ENCODE measurements at regions not wholly inside any gene's neighbourhood (a gene's known extent, or its start where the extent isn't known, plus 50 kb on each side); places are given as distances from the start of the nearest gene placed in this dataset.
"Not testable (repeated sequence)": the region's sequence is repeated elsewhere in the genome, so short reads cannot be mapped to it uniquely, and the experiment has no call there.

GRCh38 chr1:14137411-14138134 is 437.6 kb downstream of the PRDM2 start:
- DNase-seq: no peak

GRCh38 chr1:14138135-14138506 is 438.1 kb downstream of the PRDM2 start:
- DNase-seq: no peak

GRCh38 chr1:14138687-14139086 is 438.7 kb downstream of the PRDM2 start:
- no peak for DNase-seq

DNA sequence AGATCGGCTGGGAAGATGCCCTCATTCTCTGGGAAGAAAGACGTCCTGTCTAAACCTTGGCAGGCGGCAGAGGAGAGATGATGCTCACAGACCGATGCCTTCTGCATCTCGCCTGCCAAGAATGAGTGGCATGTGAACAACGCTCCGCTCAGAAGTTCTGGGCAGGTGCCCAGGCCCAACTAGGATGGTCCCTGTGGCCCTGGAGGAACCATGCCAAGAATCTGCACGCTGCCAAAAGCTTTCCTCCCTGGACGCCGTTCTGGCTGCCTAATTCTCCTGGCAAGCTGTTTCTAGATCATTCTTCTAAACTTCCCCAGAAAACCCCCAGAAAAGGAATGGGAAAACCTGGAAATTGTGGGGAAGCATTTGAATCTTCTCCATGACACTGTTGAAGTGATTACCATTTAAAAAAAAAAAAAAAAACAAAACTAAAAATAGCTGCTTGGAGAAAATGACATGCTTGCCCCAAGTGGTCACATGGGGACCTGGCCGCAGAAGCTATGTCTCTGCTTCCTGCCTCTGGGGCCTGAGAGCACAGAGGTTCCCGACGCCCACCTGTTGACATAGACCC is 440.9 kb downstream of the PRDM2 start:
- no peak for DNase-seq

DNA sequence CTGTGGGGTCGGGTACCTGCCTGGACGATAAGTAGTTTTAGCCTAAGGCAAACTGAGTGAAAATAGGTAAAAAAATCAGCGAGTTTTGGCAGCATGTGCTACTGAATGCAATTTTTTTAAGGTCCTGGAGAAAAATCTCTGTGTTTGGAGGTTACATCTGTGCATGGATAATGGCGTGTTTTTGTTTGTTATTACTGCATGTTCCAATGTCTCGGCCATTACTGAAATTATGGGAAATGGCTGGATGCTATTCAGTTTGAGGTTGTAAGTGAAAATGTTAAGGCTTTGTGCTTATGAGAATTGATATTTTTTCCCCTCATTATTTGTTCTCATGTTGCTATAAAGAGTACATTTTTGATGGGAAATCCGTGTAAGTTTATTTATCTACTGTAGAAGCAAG is 441.7 kb downstream of the PRDM2 start:
- DNase-seq: no peak

GRCh38 chr1:14142397-14143100 is 442.6 kb downstream of the PRDM2 start:
- DNase-seq: no peak

DNA sequence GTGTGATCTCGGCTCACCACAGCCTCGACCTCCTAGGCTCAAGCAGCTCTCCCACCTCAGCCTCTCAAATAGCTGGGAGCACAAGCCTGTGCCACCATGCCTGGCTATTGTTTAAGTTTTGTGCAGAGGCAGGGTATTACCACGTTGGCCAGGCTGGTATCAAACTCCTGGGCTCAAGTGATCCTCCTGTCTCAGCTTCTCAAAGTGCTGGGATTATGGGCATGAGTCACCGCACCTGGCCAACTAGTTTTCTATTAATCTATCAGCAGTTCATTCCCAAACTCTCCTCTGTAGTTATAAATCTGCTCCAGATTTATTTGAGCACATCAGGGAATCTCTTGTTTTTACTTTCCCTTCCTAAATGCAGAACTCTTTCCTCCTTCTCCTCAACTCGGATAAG is 443.8 kb downstream of the PRDM2 start:
- no peak for DNase-seq

- DNase-seq: no peak
These were observed 448.5 kb downstream of the PRDM2 start for GRCh38 chr1:14148526-14148925.

GRCh38 chr1:14149431-14149830 is 449.1 kb upstream of the KAZN start:
- no peak for DNase-seq

DNA sequence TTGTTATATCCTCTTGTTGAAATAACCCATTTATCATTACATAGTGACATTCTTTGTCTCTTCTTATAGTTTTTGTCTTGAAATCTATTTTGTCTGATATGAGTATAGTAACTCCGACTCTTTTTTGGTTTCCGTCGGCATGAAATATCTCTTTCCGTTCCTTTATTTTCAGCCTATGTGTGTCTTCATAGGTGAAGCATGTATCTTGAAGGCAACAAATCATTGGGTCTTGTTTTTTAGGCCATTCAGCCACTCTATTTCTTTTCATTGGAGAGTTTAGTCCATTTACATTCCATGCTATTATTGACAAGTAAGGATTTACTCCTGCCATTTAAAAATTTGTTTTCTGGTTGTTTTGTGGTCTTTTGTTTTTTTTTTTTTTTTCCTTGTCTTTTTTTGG is 441.9 kb upstream of the KAZN start:
- DNase-seq: no peak

DNA sequence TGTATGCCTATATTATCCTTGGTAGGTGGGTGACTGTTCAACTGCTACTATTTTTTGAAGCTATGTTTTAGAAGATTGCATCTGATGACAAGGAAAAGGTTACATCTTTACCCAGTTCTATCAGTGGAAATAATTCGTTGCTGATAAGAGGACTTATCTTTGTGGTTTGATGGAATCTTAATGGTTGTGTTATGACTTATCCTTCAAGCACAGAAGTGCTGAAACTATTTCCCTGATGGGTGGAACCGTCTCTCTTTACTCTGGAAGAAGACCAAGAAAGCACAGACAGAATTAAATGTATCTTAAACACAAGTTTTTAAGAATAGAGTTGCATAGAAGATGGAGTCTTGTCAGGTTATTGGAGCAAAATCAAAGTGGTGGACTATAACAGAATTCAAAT is 437.7 kb upstream of the KAZN start:
- no peak for DNase-seq

GRCh38 chr1:14163246-14163645 is 435.2 kb upstream of the KAZN start:
- no peak for DNase-seq

- DNase-seq: no peak
These were observed 433.1 kb upstream of the KAZN start for GRCh38 chr1:14165371-14165801.

DNA sequence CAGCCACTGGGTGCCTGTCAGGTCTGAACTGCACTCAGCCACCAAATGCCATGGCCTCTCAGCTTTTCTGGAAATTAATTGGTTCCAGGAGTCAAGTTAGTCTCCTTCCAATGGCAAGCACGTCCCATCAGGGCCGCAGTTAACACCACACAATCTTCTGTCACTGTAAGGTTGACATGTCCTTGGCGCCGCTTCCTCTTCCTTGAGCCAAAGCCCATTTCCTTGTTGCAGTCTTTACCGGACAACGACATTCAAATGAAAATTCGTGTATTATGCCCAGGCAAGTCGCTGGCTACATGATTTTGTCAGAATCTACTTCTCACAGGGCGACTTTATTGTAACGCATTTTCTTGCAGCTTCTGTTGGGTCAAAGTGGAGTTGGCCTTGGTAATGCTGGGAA is 430.6 kb upstream of the KAZN start:
- no peak for DNase-seq

DNA sequence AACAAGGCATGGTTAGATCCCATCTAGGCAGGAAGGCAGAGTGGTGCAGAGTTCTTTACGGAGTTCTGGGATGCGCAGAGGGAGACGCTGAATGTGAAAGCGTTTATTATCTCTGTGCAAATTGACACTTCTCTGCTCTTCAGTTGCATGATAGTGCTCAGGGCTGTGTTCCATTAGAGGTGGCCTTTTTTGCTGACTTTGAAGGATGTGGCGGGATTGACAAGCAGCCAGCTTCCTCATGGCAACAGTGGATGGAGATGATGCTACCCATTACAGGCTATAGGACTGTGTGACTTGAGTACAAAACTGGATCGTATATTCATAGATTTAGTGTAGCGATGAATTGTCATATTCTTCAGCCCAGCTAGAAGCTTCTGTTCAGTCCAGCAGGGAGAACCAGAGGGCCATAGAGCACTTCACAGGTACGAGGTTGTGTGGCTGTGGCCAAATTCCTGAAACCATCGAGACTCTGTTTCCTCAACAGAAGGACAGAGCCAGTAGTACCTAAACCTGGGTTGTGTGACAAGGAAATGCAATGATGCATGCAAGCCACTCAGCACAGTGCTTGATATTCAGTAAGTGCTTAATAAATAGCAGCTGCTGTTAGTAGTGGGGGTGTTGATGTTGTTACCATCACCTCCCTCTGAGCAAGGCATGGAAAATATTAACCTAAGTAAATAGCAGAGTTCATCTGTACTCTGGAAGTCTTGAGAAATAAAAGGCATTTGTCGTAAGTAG is 430.0 kb upstream of the KAZN start:
- no peak for DNase-seq

DNA sequence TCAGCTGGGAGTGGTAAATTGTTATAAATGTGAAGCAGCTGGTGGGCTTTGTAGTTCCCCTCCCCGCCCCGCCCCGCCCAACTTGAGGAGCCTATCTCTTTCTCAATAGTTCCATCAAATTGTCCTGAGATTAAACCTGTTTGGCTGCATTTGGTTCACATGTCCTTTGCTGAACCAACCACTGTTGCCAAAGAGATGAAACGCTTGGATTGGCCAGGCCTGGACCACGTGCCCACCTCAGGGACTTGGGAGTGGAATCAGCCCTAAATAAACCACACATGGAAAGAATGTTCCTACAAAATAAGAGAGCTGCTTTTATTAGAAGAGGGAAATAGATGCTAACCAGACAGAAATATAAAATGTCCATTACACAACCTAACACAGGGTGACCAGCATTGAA is 424.9 kb upstream of the KAZN start:
- no peak for DNase-seq

DNA sequence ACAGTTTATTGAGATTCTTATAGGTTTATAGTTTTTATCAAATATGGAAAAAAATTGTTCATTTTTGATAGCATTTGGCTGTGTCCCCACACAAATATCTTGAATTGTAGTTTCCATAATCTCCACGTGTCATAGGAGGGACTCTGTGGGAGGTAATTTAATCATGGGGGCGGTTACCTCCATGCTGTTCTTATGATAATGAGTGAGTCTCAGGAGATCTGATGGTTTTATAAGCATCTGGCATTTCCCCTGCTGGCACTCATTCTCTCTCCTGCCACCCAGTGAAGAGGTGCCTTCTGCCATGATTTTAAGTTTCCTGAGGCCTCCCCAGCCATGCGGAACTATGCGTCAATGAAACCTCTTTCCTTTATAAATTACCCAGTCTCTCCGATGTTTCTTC is 420.6 kb upstream of the KAZN start:
- not testable (repeated sequence) for DNase-seq

DNA sequence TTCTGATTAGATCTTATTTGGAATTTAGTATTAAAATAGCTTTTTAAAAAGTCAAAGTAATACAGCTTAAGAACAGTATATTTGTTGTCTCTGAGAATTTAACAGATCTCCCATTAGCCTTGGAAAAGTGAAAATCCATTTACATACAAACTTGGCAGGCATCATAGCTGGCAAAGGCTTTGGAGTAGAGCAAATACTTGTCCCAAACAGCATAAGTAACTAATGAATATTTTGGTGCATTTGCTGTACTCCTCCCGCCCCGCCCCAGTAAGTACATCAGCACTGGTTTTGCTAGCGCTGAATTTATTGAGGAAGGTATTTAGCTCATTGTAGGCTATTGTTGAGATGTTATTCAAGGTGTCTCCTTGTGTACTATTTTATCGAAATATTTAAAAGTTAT is 417.7 kb upstream of the KAZN start:
- DNase-seq: no peak

- DNase-seq: no peak
These were observed 417.2 kb upstream of the KAZN start for GRCh38 chr1:14181191-14181795.

DNA sequence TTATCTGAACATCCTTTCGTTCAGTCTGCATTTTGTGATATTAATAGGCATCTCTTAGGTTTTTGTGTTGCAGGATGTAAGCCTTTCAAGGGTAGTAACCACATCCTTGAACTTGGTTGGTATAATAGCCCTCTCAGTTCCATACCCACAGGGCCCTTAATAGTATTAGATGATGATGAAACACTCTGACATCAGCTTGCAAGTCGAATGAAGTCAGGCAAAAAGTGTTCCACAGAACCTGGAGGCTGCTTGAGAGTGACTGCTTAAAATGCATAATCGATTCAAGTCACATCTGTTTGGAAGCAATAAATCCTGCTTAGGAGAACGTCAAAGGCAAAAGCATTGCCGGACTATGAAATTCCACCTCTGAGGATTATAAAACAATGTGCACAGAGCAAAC is 415.6 kb upstream of the KAZN start:
- no peak for DNase-seq

DNA sequence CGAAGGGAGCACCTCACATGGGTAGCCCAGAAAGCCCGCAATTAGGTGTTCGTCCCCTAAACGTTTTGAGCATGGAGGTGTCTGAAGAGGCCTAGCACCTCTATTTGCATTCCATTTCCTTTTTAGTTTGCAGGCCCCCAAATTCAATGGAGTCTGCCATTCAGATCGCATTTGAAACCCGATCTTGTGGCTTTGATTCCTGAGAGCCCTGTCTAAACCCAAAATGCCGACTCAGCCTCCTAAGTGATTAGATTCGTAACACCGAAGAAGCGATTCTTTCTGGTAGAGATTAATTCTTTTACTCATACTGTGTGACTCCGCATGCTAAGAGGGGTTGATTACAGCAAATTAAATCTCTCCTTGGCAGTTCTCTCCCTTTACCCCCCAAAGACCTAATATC is 415.2 kb upstream of the KAZN start:
- no peak for DNase-seq

DNA sequence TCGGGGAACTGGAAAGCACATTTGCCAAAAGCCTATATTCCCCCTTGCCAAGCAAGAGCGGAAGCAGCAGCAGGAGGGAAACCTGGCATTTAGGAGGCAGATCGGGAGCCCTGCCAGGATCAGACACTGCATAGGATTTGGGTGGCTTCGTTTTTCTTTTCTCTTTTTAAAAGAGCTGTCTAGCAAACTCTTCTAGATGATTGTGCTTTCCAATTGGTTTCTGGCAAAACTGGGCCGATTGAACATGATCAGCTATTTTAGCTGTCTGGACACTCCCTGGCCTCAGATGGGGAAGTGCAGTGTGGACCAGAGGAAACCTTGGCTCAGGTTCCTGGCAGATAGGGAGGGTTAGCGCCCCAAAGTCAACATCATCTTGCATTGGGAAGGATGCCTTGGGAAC is 414.0 kb upstream of the KAZN start:
- DNase-seq: no peak

Measured in renal pelvis (tissue), 1 donor.